ENCODE measurements at regions not wholly inside any gene's neighbourhood (a gene's known extent, or its start where the extent isn't known, plus 50 kb on each side); places are given as distances from the start of the nearest gene placed in this dataset.

- TF ChIP-seq MAX (IDR thresholded peaks at IDR 0.05) (no peak), TCF12 (IDR thresholded peaks at IDR 0.05; ENCODE audit: low read depth) (no peak), CREB1 (IDR thresholded peaks at IDR 0.05; ENCODE audit: low read depth) (no peak), NFIC (IDR thresholded peaks at IDR 0.05) (no peak), TEAD4 (IDR thresholded peaks at IDR 0.05) (no peak), REST (IDR thresholded peaks at IDR 0.05; ENCODE audit: low read depth) (no peak), EGR1 (IDR thresholded peaks at IDR 0.05) (no peak), USF1 (IDR thresholded peaks at IDR 0.05) (no peak), EP300 (IDR thresholded peaks at IDR 0.05; ENCODE audit: borderline replicate concordance) (no peak)
Measured at GRCh38 chr1:55670331-55671082, 455.3 kb upstream of the USP24 start.
